H1 (cell line): ENCODE measurements at regions not wholly inside any gene's neighbourhood (a gene's known extent, or its start where the extent isn't known, plus 50 kb on each side); places are given as distances from the start of the nearest gene placed in this dataset.

Source experiments
- BACH1 ChIP-seq: IDR thresholded peaks from 2 replicates; pipeline ENCODE4 v1.6.1; 2012; ENCODE audit warnings: low read length, improper control_type of control experiment
- EZH2 ChIP-seq: fragments of 200-600 bp; sonication (generic); IDR thresholded peaks from 2 replicates; pipeline ENCODE4 v1.7.1; 2012; ENCODE audit warnings: low read depth, mild to moderate bottlenecking, moderate library complexity, low read length, inconsistent platforms; ENCODE audit not compliant: severe bottlenecking
- JUND ChIP-seq: IDR thresholded peaks from 2 replicates; pipeline ENCODE4 v1.6.1; 2011; ENCODE audit warnings: mild to moderate bottlenecking, improper control_type of control experiment, low read length
- POLR2A ChIP-seq, 2 experiments: IDR thresholded peaks; 1 replicate in 1 of 2; 2 replicates in 1 of 2; pipeline ENCODE4 v1.6.1; 2011; ENCODE audit warnings: low read depth in 2 of 2, low read length in 2 of 2, mild to moderate bottlenecking in 2 of 2; ENCODE audit errors: control extremely low read depth in 1 of 2
- RBBP5 ChIP-seq: IDR thresholded peaks from 2 replicates; pipeline ENCODE4 v1.7.1; 2012; ENCODE audit warnings: low read depth, mild to moderate bottlenecking, inconsistent platforms, low read length, moderate library complexity, borderline replicate concordance
- SRF ChIP-seq: IDR thresholded peaks from 2 replicates; pipeline ENCODE4 v1.6.1; 2011; ENCODE audit warnings: mild to moderate bottlenecking, low read depth, low read length, moderate library complexity
- TF ChIP-seq, protein P1 (sequence below): IDR thresholded peaks from 2 replicates; pipeline ENCODE4 v1.6.1; 2012; ENCODE audit warnings: inconsistent platforms
- TF ChIP-seq, protein P2 (sequence below), 3 experiments: IDR thresholded peaks; 1 replicate in 2 of 3; 2 replicates in 1 of 3; pipeline versions ENCODE4 v1.5.1 to v1.6.1; 2011; ENCODE audit warnings: low read length in 3 of 3, mild to moderate bottlenecking in 3 of 3, inconsistent platforms in 2 of 3, low read depth in 1 of 3, moderate library complexity in 1 of 3; ENCODE audit not compliant: insufficient read depth in 1 of 3; ENCODE audit errors: control extremely low read depth in 1 of 3

DNA sequence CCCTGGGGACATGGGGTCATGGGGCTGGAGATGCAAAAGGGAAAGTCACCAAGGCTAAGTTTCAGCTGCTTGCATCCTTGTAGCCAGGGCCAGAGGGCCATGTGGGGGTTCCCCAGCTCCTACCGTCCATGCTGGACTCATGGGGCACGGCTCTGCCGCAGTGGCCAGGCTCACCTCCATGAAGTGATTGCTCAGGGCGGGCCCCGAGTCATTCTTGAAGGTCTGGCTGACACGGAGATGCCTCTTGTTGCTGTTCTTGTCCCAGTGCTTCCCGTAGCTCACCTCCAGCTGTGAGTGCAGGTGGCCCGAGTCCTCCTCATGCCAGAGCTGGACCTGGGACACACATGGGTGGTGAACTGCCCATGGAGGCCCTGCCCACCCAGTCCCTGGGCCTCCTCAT, 114.5 kb downstream of the RMI2 start:
- TF ChIP-seq SRF: no peak
- no peak for TF ChIP-seq EZH2
- TF ChIP-seq BACH1: no peak
- TF ChIP-seq RBBP5: no peak
- TF ChIP-seq, protein P1, sequence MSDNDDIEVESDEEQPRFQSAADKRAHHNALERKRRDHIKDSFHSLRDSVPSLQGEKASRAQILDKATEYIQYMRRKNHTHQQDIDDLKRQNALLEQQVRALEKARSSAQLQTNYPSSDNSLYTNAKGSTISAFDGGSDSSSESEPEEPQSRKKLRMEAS: no peak
- TF ChIP-seq, protein P2, sequence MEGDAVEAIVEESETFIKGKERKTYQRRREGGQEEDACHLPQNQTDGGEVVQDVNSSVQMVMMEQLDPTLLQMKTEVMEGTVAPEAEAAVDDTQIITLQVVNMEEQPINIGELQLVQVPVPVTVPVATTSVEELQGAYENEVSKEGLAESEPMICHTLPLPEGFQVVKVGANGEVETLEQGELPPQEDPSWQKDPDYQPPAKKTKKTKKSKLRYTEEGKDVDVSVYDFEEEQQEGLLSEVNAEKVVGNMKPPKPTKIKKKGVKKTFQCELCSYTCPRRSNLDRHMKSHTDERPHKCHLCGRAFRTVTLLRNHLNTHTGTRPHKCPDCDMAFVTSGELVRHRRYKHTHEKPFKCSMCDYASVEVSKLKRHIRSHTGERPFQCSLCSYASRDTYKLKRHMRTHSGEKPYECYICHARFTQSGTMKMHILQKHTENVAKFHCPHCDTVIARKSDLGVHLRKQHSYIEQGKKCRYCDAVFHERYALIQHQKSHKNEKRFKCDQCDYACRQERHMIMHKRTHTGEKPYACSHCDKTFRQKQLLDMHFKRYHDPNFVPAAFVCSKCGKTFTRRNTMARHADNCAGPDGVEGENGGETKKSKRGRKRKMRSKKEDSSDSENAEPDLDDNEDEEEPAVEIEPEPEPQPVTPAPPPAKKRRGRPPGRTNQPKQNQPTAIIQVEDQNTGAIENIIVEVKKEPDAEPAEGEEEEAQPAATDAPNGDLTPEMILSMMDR (IDR thresholded peaks at IDR 0.05; ENCODE audit: control extremely low read depth in 1 of 3, insufficient read depth in 1 of 3, low read depth in 1 of 3, low read length in 3 of 3): no peak
- TF ChIP-seq JUND: no peak
- no peak for TF ChIP-seq POLR2A (IDR thresholded peaks at IDR 0.05; ENCODE audit: control extremely low read depth in 1 of 2, low read depth in 2 of 2, low read length in 2 of 2)
